ENCODE measurements at regions not wholly inside any gene's neighbourhood (a gene's known extent, or its start where the extent isn't known, plus 50 kb on each side); places are given as distances from the start of the nearest gene placed in this dataset.

DNA sequence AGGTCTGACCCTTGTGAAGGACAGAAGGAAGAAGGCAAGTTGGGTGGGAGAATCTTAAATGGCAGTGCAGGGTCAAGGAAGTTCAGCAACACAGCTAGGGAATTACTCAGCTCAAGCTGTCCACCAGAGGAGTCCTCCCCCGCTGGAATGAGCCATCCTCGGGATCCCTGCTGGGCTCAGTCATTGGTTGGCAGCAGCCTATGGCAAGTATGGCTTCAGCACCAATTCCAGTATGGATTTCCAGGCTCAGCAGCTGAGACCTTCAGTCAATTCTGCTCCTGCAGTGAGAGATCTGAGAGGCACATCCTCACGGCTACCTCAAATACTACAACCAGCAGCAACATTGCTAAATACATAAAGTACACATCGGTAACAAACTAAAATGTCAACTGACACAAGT, 280.6 kb upstream of the PIK3R1 start:
- TF ChIP-seq, protein P1, sequence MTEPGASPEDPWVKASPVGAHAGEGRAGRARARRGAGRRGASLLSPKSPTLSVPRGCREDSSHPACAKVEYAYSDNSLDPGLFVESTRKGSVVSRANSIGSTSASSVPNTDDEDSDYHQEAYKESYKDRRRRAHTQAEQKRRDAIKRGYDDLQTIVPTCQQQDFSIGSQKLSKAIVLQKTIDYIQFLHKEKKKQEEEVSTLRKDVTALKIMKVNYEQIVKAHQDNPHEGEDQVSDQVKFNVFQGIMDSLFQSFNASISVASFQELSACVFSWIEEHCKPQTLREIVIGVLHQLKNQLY (CRISPR knock-in tag; IDR thresholded peaks at IDR 0.05): no peak
- no peak for TF ChIP-seq TCF7 (CRISPR knock-in tag; IDR thresholded peaks at IDR 0.05; ENCODE audit: low read depth)
- TF ChIP-seq, protein P2, sequence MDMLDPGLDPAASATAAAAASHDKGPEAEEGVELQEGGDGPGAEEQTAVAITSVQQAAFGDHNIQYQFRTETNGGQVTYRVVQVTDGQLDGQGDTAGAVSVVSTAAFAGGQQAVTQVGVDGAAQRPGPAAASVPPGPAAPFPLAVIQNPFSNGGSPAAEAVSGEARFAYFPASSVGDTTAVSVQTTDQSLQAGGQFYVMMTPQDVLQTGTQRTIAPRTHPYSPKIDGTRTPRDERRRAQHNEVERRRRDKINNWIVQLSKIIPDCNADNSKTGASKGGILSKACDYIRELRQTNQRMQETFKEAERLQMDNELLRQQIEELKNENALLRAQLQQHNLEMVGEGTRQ (CRISPR knock-in tag; IDR thresholded peaks at IDR 0.05): no peak
- TF ChIP-seq CTCF (IDR thresholded peaks at IDR 0.05): no peak
- TF ChIP-seq GABPB1 (CRISPR knock-in tag; IDR thresholded peaks at IDR 0.05): no peak
- TF ChIP-seq, protein P3, sequence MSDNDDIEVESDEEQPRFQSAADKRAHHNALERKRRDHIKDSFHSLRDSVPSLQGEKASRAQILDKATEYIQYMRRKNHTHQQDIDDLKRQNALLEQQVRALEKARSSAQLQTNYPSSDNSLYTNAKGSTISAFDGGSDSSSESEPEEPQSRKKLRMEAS (CRISPR knock-in tag; IDR thresholded peaks at IDR 0.05): no peak
- TF ChIP-seq, protein P4, sequence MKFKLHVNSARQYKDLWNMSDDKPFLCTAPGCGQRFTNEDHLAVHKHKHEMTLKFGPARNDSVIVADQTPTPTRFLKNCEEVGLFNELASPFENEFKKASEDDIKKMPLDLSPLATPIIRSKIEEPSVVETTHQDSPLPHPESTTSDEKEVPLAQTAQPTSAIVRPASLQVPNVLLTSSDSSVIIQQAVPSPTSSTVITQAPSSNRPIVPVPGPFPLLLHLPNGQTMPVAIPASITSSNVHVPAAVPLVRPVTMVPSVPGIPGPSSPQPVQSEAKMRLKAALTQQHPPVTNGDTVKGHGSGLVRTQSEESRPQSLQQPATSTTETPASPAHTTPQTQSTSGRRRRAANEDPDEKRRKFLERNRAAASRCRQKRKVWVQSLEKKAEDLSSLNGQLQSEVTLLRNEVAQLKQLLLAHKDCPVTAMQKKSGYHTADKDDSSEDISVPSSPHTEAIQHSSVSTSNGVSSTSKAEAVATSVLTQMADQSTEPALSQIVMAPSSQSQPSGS (CRISPR knock-in tag; IDR thresholded peaks at IDR 0.05; ENCODE audit: borderline replicate concordance, low read depth): no peak
- TF ChIP-seq NFE2L1 (CRISPR knock-in tag; IDR thresholded peaks at IDR 0.05): no peak
- TF ChIP-seq, protein P5, sequence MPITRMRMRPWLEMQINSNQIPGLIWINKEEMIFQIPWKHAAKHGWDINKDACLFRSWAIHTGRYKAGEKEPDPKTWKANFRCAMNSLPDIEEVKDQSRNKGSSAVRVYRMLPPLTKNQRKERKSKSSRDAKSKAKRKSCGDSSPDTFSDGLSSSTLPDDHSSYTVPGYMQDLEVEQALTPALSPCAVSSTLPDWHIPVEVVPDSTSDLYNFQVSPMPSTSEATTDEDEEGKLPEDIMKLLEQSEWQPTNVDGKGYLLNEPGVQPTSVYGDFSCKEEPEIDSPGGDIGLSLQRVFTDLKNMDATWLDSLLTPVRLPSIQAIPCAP (CRISPR knock-in tag; IDR thresholded peaks at IDR 0.05): no peak
- TF ChIP-seq, protein P6, sequence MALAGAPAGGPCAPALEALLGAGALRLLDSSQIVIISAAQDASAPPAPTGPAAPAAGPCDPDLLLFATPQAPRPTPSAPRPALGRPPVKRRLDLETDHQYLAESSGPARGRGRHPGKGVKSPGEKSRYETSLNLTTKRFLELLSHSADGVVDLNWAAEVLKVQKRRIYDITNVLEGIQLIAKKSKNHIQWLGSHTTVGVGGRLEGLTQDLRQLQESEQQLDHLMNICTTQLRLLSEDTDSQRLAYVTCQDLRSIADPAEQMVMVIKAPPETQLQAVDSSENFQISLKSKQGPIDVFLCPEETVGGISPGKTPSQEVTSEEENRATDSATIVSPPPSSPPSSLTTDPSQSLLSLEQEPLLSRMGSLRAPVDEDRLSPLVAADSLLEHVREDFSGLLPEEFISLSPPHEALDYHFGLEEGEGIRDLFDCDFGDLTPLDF (CRISPR knock-in tag; IDR thresholded peaks at IDR 0.05): no peak
- TF ChIP-seq SP1 (CRISPR knock-in tag; conservative IDR thresholded peaks at IDR 0.05): no peak
- TF ChIP-seq, protein P7, sequence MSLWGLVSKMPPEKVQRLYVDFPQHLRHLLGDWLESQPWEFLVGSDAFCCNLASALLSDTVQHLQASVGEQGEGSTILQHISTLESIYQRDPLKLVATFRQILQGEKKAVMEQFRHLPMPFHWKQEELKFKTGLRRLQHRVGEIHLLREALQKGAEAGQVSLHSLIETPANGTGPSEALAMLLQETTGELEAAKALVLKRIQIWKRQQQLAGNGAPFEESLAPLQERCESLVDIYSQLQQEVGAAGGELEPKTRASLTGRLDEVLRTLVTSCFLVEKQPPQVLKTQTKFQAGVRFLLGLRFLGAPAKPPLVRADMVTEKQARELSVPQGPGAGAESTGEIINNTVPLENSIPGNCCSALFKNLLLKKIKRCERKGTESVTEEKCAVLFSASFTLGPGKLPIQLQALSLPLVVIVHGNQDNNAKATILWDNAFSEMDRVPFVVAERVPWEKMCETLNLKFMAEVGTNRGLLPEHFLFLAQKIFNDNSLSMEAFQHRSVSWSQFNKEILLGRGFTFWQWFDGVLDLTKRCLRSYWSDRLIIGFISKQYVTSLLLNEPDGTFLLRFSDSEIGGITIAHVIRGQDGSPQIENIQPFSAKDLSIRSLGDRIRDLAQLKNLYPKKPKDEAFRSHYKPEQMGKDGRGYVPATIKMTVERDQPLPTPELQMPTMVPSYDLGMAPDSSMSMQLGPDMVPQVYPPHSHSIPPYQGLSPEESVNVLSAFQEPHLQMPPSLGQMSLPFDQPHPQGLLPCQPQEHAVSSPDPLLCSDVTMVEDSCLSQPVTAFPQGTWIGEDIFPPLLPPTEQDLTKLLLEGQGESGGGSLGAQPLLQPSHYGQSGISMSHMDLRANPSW (CRISPR knock-in tag; conservative IDR thresholded peaks at IDR 0.05; ENCODE audit: low read depth): no peak

All from WTC11 (cell line).